GM12873 (cell line): ENCODE measurements at regions not wholly inside any gene's neighbourhood (a gene's known extent, or its start where the extent isn't known, plus 50 kb on each side); places are given as distances from the start of the nearest gene placed in this dataset.

Experiments
- TF ChIP-seq, protein P1 (sequence below): IDR thresholded peaks from 2 replicates; pipeline ENCODE4 v1.5.1; 2012; ENCODE audit warnings: low read depth, mild to moderate bottlenecking, moderate library complexity, low read length, control low read depth; ENCODE audit not compliant: insufficient read depth; ENCODE audit errors: missing control alignments

DNA sequence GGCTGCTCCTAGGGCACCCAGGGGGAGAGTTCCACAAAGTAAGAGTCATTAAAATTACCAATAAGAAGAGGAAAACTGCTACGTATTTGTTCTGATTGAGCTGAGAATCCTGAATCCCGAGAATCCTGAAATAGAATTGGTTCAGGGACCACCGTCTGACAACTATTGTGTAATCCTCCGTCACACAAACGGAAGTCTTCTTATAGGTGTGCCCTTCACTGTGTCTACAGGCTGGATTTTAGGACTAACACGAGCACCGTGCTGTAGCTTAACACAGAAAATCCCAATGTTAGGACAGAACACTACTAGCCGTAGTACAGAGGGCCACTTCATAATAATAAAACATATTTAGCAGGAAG lies 50.6 kb upstream of the RNF182 start:
- TF ChIP-seq, protein P1, sequence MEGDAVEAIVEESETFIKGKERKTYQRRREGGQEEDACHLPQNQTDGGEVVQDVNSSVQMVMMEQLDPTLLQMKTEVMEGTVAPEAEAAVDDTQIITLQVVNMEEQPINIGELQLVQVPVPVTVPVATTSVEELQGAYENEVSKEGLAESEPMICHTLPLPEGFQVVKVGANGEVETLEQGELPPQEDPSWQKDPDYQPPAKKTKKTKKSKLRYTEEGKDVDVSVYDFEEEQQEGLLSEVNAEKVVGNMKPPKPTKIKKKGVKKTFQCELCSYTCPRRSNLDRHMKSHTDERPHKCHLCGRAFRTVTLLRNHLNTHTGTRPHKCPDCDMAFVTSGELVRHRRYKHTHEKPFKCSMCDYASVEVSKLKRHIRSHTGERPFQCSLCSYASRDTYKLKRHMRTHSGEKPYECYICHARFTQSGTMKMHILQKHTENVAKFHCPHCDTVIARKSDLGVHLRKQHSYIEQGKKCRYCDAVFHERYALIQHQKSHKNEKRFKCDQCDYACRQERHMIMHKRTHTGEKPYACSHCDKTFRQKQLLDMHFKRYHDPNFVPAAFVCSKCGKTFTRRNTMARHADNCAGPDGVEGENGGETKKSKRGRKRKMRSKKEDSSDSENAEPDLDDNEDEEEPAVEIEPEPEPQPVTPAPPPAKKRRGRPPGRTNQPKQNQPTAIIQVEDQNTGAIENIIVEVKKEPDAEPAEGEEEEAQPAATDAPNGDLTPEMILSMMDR: no peak

DNA sequence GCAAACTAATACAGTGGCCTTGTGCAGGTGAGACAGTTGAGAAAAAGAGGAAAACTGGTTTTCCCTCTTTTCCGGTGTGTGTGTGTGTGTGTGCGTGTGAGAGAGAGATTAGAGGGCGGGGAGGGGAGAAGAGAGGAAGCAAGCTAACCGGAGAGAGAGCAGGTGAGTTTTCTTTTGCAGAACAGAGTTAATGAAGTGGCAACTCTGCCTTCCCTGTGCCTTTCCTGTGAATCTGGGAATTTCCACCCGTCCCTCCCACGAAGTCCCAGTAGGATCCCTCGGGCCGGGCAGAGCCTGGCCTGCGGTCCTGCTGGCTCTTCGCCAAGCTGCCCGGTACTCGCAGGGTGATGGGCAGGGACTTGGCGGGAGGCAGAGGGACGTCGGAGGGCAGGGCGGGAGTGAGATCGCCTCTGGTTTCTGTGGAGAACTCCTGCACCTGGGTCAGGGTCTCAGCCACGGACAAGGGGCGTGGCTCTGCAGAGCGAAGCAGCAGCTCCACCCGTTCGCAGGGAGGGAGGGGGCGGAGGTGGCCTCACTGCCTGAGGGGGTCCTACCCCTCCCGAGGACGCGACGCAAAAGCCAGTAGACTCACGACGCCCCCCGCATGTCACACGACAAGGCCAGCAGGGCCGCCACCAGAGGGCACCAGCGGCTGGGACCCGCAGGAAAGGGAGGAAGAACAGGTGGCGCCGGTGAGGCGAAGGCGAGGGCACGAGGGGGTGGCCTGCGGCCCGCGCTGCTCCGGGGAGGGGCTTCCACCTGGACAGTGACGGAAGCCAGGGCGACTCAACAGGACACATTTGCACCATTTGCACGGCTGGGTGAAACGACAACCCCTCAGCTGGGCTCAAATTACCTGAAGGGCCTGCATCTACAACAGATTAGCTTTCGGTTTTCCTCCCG lies 51.2 kb upstream of the RNF182 start:
- TF ChIP-seq, protein P1: peak; percentile 85

DNA sequence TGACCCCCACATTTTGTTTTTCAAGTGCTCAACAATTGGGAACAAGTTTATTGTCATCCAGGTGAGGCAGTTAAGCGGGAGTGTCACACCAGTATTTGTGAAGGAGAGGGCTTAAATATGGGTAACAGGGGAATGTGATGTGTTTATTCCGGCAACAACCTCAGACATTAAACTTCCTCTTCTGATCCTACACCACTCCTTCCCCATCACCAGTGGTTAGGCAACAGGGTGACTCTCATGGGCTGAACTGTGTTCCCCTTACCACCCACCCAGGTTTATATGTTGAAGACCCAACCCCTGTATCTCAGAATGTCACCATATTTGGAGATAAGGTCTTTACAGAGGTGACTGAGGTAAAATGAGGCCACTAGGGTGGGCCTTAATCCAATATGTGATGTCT lies 52.1 kb upstream of the RNF182 start:
- TF ChIP-seq, protein P1: no peak

DNA sequence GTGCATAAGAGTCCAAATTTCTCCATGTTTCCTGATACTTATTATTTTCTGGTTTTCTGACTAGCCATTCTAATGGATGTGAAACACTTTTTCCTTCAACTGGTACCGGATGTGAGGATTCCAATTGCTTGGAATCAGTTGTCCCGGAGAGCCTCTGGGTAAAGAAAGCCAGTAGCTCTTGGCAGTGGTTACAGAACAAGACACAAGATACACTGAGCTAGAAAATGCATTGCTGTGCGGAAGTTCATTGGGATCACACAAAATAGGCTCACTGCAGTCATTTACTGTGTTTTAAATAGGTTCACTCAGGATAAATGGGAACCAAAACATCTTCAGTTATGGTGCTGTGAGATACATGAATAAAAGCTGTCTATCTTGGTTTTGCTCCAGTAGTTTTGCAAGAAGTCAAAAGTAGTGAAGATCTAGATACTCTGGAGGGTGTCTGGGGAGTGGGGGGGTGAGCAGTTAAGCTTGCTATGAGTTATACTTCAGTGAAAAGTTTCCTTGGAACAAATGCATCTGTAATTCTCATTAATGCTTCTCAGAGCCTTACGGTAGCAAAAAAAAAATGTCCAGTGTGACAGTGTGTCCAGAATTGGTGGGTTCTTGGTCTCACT lies 54.4 kb upstream of the RNF182 start:
- TF ChIP-seq, protein P1: no peak

DNA sequence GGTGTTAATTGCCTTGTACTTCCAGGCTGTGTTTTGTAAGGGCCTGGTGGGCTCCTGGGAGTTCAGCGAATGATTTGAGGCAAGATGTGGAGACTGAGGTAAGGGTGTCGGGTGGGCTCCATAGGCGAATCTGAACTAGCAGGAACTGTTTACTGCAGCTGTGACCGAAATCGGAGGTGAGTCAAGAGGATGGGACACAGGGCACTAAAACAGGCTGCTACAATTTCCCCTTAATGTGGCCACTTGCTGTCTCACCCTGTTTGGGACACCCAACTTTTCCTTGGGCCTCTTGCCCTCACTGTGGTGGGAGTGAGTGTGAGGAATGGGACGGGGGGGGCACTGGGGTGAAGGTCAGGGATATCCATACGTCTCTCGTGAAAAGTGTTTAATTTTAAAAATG lies 53.9 kb upstream of the MCUR1 start:
- TF ChIP-seq, protein P1: no peak

DNA sequence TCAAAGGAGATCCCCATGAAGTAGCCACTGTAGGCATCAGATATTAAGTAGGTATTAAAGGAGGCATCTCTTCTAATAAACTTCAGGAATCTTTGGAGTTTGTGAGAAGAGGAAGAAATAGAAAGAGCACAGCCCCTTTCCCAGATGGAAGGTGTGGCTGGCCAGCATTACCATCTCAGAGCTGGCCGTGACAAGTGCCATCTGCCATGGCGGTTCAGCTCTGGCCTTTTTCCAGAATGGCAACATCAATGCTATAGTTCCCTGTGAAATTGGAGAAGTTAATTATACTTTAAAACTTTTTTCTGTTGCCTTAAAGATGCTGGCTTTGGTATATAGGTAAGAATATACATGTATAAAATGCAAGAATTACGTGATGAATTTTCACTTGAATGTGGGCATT lies 51.9 kb upstream of the MCUR1 start:
- TF ChIP-seq, protein P1: no peak

DNA sequence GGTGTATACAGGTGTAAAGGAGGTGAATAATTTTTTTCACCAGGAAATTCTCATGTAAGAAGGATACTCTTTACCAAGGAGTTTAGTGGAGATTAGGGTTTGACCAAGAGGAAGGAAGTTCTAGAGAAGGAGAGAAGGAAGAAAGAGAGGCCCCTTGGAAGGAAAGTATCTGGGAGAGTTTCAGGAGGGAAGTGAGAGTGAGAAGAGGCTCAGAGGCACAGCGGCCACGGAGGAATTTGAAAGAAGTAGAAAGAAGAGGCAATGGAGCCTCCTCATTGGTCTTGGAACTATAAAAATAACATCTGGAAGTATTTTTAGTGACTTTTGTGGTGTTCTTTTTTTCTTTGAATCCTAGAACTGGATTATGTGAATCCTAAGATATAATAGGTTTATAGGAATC lies 50.8 kb upstream of the MCUR1 start:
- TF ChIP-seq, protein P1: no peak
